Inflammatory macrophage (primary cell): ENCODE measurements at regions not wholly inside any gene's neighbourhood (a gene's known extent, or its start where the extent isn't known, plus 50 kb on each side); places are given as distances from the start of the nearest gene placed in this dataset.
"Not testable (repeated sequence)": the region's sequence is repeated elsewhere in the genome, so short reads cannot be mapped to it uniquely, and the experiment has no call there.

Experiments
- DNase-seq, 2 donors: peaks; one replicate each; pipeline ENCODE4 v3.0.0-alpha.2; 2020 to 2022

- DNase-seq, result no peak
Observed at GRCh38 chr1:163583661-163584181, 262.0 kb downstream of the NUF2 start.

- no peak for DNase-seq
Observed at GRCh38 chr1:163585796-163586195, 264.0 kb downstream of the NUF2 start.

- DNase-seq, result no peak
Observed at GRCh38 chr1:163588796-163589195, 267.0 kb downstream of the NUF2 start.

GRCh38 chr1:163589735-163590134 lies 268.0 kb downstream of the NUF2 start:
- DNase-seq, result no peak

- DNase-seq, result not testable (repeated sequence)
Observed at GRCh38 chr1:163591131-163591530, 269.4 kb downstream of the NUF2 start.

- not testable (repeated sequence) for DNase-seq
Observed at GRCh38 chr1:163592623-163593022, 270.9 kb downstream of the NUF2 start.

DNA sequence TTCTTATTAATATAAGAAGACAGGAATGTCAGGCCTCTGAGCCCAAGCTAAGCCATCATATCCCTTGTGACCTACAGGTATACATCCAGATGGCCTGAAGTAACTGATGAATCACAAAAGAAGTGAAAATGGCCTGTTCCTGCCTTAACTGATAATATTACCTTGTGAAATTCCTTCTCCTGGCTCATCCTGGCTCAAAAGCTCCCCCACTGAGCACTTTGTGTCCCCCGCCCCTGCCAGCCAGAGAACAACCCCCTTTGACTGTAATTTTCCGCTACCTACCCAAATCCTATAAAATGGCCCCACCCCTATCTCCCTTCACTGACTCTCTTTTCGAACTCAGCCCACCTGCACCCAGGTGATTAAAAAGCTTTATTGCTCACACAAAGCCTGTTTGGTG lies 274.4 kb downstream of the NUF2 start:
- not testable (repeated sequence) for DNase-seq

DNA sequence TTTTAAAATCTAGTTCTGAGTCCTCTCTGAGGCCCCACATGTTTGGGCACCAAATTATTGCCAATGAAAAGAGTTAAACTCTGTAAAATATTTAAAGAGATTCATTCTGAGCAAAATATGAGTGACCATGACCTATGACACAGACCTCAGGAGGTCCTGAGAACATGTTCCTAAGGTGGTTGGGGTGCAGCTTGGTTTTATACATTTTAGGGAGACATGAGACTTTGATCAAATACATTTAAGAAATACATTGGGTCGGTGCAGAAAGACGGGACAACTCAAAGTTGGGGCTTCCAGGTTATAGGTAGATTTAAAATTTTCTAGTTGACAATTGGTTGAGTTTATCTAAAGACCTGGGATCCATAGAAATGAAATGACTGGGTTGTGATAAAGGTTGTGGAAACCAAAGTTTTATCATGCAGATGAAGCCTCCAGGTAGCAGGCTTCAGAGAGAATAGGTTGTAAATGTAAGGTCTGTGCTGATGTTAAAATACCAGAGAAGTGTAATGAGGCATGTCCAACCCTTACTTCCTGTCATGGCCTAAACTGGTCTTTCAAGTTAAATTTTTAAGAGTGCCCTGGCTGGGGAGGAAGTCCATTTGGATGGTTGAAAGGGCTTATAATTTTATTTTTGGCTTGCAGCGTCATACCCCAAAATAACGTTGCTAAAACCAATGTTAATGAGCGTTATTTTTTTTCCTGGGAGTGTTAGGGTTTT lies 274.9 kb downstream of the NUF2 start:
- DNase-seq, result no peak

GRCh38 chr1:163604321-163604720 lies 282.6 kb downstream of the NUF2 start:
- DNase-seq, result no peak

DNA sequence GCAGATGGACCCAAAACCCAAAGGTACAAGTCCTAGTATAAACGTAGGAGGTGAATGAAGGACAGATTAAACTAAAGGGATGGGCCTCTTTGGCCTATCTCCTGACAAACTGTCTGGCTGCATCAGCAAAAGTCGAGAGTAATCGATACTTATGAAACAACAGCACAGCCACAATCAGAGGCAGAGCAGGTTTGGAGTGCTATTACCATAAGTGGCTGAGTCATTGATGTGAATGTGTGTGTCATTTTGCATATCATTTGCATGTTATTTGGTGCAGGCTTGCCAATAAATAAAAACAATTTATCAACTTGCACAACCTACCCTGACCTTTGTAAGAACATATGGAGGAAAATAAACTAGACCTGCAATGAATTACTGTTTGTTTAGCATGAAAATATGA lies 283.1 kb downstream of the NUF2 start:
- DNase-seq, result no peak

- no peak for DNase-seq
Observed at GRCh38 chr1:163608979-163609378, 287.2 kb downstream of the NUF2 start.

- no peak for DNase-seq
Observed at GRCh38 chr1:163609858-163610257, 288.1 kb downstream of the NUF2 start.

- no peak for DNase-seq
Observed at GRCh38 chr1:163610486-163610885, 288.7 kb downstream of the NUF2 start.

GRCh38 chr1:163614361-163614760 lies 292.6 kb downstream of the NUF2 start:
- no peak for DNase-seq

DNA sequence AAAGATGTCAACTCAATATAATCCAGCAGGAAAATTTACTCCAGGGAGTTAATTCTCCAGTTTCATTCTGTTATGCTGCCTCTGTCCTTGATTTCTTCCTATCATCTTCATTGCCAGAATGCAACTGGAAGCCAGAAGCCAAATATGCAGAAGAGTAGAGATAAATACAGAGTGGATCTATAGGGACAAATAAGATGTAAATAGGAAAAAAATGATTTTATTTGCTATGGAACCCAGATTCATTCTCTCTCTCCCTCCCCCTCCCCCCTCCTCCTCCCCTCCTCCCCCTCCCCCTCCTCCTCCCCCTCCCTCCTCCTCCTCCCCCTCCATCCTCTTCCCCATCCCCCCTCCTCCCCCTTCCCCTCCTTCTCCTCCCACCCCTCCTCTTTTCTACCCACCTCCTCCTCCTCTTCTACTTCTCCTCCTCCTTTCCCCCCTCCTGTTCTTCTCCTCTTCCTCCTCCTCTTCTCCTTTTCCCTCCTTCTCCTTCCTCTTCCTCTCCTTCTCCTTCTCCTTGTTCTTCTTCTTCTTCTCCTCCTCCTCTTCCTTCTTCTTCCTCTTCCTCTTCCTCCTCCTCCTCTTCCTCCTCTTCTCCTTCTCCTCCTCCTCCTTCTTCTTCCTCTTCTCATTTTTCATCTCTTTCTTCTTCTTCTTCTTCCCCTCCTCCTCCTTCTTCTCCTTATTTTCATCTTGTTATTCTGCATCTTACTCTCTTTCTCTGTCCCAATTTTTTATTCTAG lies 306.4 kb downstream of the NUF2 start:
- DNase-seq, result no peak

DNA sequence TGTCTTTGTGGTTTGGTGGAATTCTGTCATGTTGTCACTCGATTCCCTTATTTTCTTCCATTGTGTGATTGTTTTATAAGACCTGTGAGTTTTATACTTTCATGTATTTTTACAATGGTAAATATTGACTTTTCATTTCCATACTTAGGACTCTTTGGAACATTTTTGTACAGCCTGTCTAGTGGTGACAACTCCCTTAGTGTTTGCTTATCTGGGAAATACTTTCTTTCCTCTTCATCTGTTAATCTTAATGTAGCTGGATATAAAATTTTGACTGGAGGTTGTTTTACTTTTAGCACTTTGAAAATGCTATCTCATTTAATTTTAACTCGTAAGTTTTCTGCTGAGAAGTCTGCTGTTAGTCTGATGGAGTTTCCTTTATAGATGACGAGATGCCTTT lies 310.5 kb downstream of the NUF2 start:
- no peak for DNase-seq

DNA sequence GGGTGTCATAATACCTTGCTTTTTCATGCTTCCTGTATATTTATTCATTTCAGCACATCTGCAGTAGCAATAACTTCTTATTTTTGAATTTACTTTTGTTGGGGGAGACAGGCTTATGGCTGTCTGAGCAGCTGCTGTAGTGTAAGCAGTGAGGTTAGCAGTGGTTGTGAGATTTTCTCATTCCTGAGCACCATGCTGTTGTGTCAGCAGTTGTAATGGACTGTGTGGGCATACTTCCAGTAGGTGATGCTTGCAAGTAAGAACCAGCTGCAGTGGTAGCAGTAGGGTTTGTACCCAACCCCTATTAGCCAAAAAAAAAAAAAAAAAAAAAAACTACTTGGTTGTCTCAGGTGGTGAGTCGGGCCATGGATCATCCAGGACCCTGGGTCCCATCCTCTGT lies 311.6 kb downstream of the NUF2 start:
- DNase-seq, result no peak

- DNase-seq, result not testable (repeated sequence)
Observed at GRCh38 chr1:163645676-163646075, 323.9 kb downstream of the NUF2 start.

DNA sequence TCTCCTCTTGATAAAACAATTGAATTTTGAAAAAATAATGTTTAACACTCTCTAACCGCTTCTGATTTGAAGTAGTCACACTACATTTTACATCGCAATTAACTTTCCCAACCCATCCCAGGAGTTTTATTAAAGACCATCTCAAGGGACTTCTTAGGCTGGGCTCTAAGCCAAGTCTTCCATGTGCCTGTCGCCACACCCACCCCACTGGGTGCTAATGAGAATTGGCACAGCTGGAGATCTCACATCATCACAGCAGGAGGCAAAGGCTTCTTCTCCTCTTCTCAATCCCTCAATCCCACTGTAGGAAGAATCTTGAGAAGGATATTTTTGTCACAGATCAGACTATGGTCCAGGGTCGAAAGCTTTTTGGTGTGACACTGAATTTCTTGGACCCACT lies 328.9 kb downstream of the NUF2 start:
- DNase-seq, result no peak

DNA sequence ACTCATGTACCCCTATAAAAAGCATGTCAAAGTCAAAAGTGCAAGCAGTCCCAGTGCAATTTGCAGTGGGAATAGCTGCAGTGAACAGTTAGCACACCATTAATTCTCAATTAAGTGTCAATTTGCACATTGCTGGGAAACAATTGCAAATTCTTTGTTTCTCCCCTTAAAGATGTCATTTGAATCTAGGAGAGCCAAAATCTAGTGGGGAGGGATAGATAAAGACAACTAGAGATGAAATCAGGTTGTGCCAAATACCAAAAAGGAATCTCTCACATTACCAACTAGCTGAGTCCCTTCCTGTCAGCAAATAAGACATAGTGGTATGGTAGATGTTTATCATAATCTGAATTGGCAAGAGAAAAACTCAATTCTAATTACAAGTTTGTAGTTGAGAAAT lies 330.7 kb downstream of the NUF2 start:
- DNase-seq, result no peak

GRCh38 chr1:163655565-163655964 lies 333.8 kb downstream of the NUF2 start:
- no peak for DNase-seq

DNA sequence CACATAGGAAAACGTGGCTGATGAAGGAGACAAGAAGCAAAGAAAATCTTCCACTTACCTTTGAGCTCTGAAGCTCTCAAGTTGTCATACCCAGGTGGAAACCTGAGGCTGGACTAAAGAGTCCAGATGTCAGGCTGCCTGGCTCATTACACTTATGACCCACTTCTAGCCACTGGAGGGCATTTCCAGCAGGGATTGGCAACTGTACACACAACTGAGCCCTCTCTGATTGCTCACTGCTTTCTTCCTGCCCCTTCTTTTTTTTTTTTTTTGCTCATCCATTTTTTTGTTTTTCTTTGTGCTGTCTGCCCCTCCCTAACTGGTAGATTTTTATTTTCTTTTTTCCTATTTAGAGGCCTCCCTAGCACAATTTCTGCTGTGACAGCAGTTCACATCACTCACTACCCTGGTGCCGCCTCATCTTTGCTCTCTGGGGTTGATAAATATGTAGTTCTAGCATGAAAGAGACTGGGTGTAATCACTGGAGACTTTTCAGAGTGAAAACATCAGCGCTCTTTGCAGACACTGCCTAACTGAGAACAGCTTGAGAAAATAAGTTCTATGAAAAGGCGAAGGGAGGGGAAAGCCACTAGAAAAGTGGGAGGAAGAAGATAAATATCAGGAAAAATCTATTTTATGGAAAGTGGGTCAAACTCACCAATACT lies 334.5 kb downstream of the NUF2 start:
- no peak for DNase-seq

DNA sequence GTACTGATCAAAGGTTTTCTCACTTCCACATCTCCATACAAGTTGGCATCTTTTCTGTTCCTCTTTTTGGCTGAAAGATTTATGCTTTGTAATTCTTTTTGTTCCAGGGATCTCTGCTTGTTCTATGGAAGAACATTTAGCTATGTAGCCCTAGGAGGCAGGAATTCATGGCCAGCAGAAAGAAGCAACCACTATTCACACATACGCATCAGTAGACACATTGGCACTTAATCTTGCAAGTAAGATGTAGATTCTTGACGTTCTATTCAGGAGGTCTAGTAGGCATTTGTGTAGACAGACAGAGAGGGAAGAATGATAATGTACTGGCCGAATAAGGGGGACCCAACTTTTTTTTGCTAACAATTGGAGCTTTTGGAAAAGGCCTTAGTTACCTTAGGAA lies 336.0 kb downstream of the NUF2 start:
- DNase-seq, result no peak

- DNase-seq, result no peak
Observed at GRCh38 chr1:163661391-163661790, 339.6 kb downstream of the NUF2 start.
